SK-N-SH (cell line): ENCODE measurements at regions not wholly inside any gene's neighbourhood (a gene's known extent, or its start where the extent isn't known, plus 50 kb on each side); places are given as distances from the start of the nearest gene placed in this dataset.
A peak's percentile ranks its signal among the peaks of the same experiment; 100 is the strongest.

ENCODE experiments used
- CTCF ChIA-PET: fragments of 300-600, 350-600 bp; formaldehyde crosslinking; extraction: SDS; loops from one replicate; lab custom pipeline; 2021; lab: Yijun Ruan, JAX
- POLR2A ChIA-PET: fragments of 350-600 bp; sonication (Branson Sonifier 250); formaldehyde crosslinking; extraction: SDS; loops from one replicate; lab custom pipeline; 2020; ENCODE audit warnings: antibody characterized with exemption, inconsistent platforms; lab: Yijun Ruan, JAX
- DNase-seq: peaks from one replicate; pipeline ENCODE4 v3.0.0; 2012
- H2AFZ ChIP-seq: fragments of 200-600 bp; sonication (generic); 2 replicates; pipeline ENCODE4 v1.8.1; 2016; ENCODE audit warnings: antibody characterized with exemption, mild to moderate bottlenecking, low read depth
- H3F3A ChIP-seq: fragments of 200-600 bp; sonication (generic); replicated peaks from 2 replicates; pipeline ENCODE3; 2016; ENCODE audit warnings: antibody characterized with exemption, mild to moderate bottlenecking; ENCODE audit not compliant: insufficient read depth
- H3K27ac ChIP-seq, 2 experiments: fragments of 200-500 bp in 1 of 2; fragments of 200-600 bp in 1 of 2; sonication (Bioruptor generic) in 1 of 2; sonication (generic), shearing (Covaris generic) in 1 of 2; 2 replicates each; pipeline versions ENCODE4 v1.5.1 to v1.6.1; 2014 to 2016; ENCODE audit warnings: low read depth in 2 of 2, inconsistent platforms in 1 of 2, low read length in 1 of 2, mild to moderate bottlenecking in 1 of 2, mixed read lengths in 1 of 2
- H3K27me3 ChIP-seq: fragments of 200-600 bp; sonication (generic), shearing (Covaris generic); 2 replicates; pipeline ENCODE4 v1.6.1; 2016; ENCODE audit warnings: mixed run types; ENCODE audit not compliant: insufficient read depth
- H3K36me3 ChIP-seq, 2 experiments: fragments of 200-500 bp in 1 of 2; fragments of 200-600 bp in 1 of 2; sonication (Bioruptor generic) in 1 of 2; sonication (generic) in 1 of 2; replicated peaks in 1 of 2; 2 replicates each; pipeline versions ENCODE3 to v1.5.1; 2014 to 2016; ENCODE audit warnings: low read length in 1 of 2, mild to moderate bottlenecking in 1 of 2; ENCODE audit not compliant: insufficient read depth in 2 of 2, control insufficient read depth in 1 of 2
- H3K4me1 ChIP-seq, 2 experiments: fragments of 200-500 bp in 1 of 2; fragments of 200-600 bp in 1 of 2; sonication (Bioruptor generic) in 1 of 2; sonication (generic), shearing (Covaris generic) in 1 of 2; 2 replicates each; pipeline versions ENCODE4 v1.5.1 to v1.6.1; 2014 to 2016; ENCODE audit warnings: low read depth in 1 of 2, low read length in 1 of 2, mixed run types in 1 of 2; ENCODE audit not compliant: insufficient read depth in 2 of 2, control insufficient read depth in 1 of 2
- H3K4me2 ChIP-seq: fragments of 200-600 bp; sonication (generic), shearing (Covaris generic); 2 replicates; pipeline ENCODE4 v1.6.1; 2017; ENCODE audit warnings: mixed run types
- H3K4me3 ChIP-seq, 2 experiments: fragments of 200-500 bp in 1 of 2; fragments of 200-600 bp in 1 of 2; sonication (Bioruptor generic) in 1 of 2; sonication (generic), shearing (Covaris generic) in 1 of 2; 2 replicates each; pipeline versions ENCODE4 v1.5.1 to v1.8.1; 2014 to 2016; ENCODE audit warnings: low read depth in 2 of 2, inconsistent platforms in 1 of 2, low read length in 1 of 2, mild to moderate bottlenecking in 1 of 2, mixed read lengths in 1 of 2, moderate library complexity in 1 of 2
- H3K79me2 ChIP-seq: fragments of 200-600 bp; sonication (generic); 2 replicates; pipeline ENCODE4 v1.8.1; 2017; ENCODE audit warnings: mild to moderate bottlenecking; ENCODE audit not compliant: insufficient read depth
- H3K9ac ChIP-seq: fragments of 200-600 bp; sonication (generic); 2 replicates; pipeline ENCODE4 v1.6.1; 2017; ENCODE audit warnings: mixed run types
- H3K9me2 ChIP-seq: fragments of 200-600 bp; sonication (generic); 2 replicates; pipeline ENCODE4 v1.6.1; 2017; ENCODE audit warnings: mixed run types
- H3K9me3 ChIP-seq: fragments of 200-600 bp; sonication (generic); 2 replicates; pipeline ENCODE4 v1.6.1; 2017; ENCODE audit warnings: mixed run types, mild to moderate bottlenecking, moderate library complexity
- H4K20me1 ChIP-seq: fragments of 200-600 bp; sonication (generic); 2 replicates; pipeline ENCODE4 v1.6.1; 2017; ENCODE audit warnings: mild to moderate bottlenecking, mixed run types; ENCODE audit not compliant: insufficient read depth
- CHD2 ChIP-seq: fragments of 150-350 bp; IDR thresholded peaks from 2 replicates; pipeline ENCODE4 v1.6.1; 2018; ENCODE audit warnings: low read length; ENCODE audit not compliant: partially characterized antibody
- ELF1 ChIP-seq: IDR thresholded peaks from 2 replicates; pipeline ENCODE4 v1.4.0; 2012
- EZH2phosphoT487 ChIP-seq: fragments of 200-600 bp; sonication (generic); IDR thresholded peaks from 2 replicates; pipeline ENCODE4 v1.6.1; 2017; ENCODE audit warnings: low read depth, mixed run types, mild to moderate bottlenecking, antibody characterized with exemption, moderate library complexity, borderline replicate concordance
- FOSL2 ChIP-seq: IDR thresholded peaks from 2 replicates; pipeline ENCODE4 v1.4.0; 2012; ENCODE audit warnings: low read depth, mild to moderate bottlenecking, moderate library complexity, borderline replicate concordance
- FOXM1 ChIP-seq: IDR thresholded peaks from 2 replicates; pipeline ENCODE4 v1.4.0; 2012; ENCODE audit warnings: low read depth, mild to moderate bottlenecking
- GATA2 ChIP-seq: sonication (generic); formaldehyde crosslinking; IDR thresholded peaks from 2 replicates; pipeline ENCODE4 v1.5.0; 2020; ENCODE audit warnings: mild to moderate bottlenecking, missing genetic modification reagents
- JUND ChIP-seq: IDR thresholded peaks from 2 replicates; pipeline ENCODE4 v1.4.0; 2012
- MEF2A ChIP-seq: IDR thresholded peaks from 2 replicates; pipeline ENCODE4 v1.4.0; 2012; ENCODE audit warnings: low read depth, borderline replicate concordance
- NRF1 ChIP-seq: IDR thresholded peaks from 2 replicates; pipeline ENCODE4 v1.6.1; 2012; ENCODE audit warnings: low read depth, mild to moderate bottlenecking, low read length
- POLR2AphosphoS5 ChIP-seq: IDR thresholded peaks from 2 replicates; pipeline ENCODE4 v1.6.1; 2012; ENCODE audit warnings: low read depth, low read length
- RAD21 ChIP-seq: IDR thresholded peaks from 2 replicates; pipeline ENCODE4 v1.6.1; 2012; ENCODE audit warnings: mild to moderate bottlenecking, low read length
- RFX5 ChIP-seq: IDR thresholded peaks from 2 replicates; pipeline ENCODE4 v1.6.1; 2012; ENCODE audit warnings: mild to moderate bottlenecking, improper control_type of control experiment, low read length
- TCF12 ChIP-seq: IDR thresholded peaks from 2 replicates; pipeline ENCODE4 v1.4.0; 2012
- TEAD4 ChIP-seq: IDR thresholded peaks from 2 replicates; pipeline ENCODE4 v1.4.0; 2012; ENCODE audit warnings: mild to moderate bottlenecking, borderline replicate concordance; ENCODE audit not compliant: insufficient read depth
- USF1 ChIP-seq: IDR thresholded peaks from 2 replicates; pipeline ENCODE4 v1.4.0; 2012; ENCODE audit warnings: low read depth, borderline replicate concordance
- YY1 ChIP-seq: IDR thresholded peaks from 2 replicates; pipeline ENCODE4 v1.4.0; 2012; ENCODE audit warnings: low read depth, mild to moderate bottlenecking
- WGBS: methylation state at CpG from one replicate; pipeline ENCODE4 v1.1.6; 2017; ENCODE audit warnings: low lambda C conversion rate; 5-methylcytosine and 5-hydroxymethylcytosine counted together
- TF ChIP-seq, protein P1 (sequence below): fragments of 150-350 bp; IDR thresholded peaks from 2 replicates; pipeline ENCODE4 v1.6.1; 2017; ENCODE audit warnings: antibody characterized with exemption, low read length, low read depth, borderline replicate concordance
- TF ChIP-seq, protein P2 (sequence below): IDR thresholded peaks from 2 replicates; pipeline ENCODE4; 2012

- TF ChIP-seq NRF1: no peak
- no peak for TF ChIP-seq EZH2phosphoT487
- no peak for TF ChIP-seq YY1
- no peak for TF ChIP-seq JUND
- TF ChIP-seq MEF2A: no peak
- TF ChIP-seq TCF12: no peak
- no peak for TF ChIP-seq USF1
Measured at GRCh38 chr10:47133871-47134570, 166.0 kb upstream of the GDF10 start (continued).

DNA sequence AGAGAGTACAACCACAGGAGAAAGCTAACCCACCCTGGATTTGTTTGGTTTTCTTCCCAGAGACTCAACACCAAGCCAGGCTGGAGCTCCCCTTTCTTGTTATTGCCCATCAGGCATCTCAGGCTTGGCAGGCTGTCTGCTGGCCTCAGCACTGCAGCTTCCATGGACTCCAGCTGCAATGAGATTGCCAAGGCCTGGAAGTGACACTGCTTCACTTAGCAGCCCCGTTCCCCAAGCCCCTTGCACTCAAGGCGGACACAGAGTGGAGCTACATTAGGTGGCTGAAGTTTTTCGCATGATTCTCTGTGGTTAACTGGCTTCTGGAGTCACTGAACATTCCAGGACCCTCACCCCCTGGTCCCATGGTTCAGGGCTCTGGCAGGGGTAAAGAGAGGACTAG is 163.1 kb upstream of the GDF10 start:
- H3K79me2 ChIP-seq: no peaks in the 10 kb centered on the region
- peak overlapping the region; percentile 44; the same call in 1 of the 2 replicates for H3K9ac ChIP-seq
- H3K4me1 ChIP-seq: peaks cover 5 to 15% of the 10 kb centered on the region in 2 experiments; a peak in 2 of 4 replicates
- H3K9me2 ChIP-seq: no peaks in the 10 kb centered on the region
- H3K4me3 ChIP-seq: no peak overlapping the region
- H3K9me3 ChIP-seq: no peaks in the 10 kb centered on the region
- TF ChIP-seq POLR2AphosphoS5 (no peak), GATA2 (no peak), TCF12 (no peak), ELF1 (no peak), FOXM1 (no peak), RAD21 (no peak), TEAD4 (no peak), FOSL2 (no peak), CHD2 (no peak), RFX5 (no peak)
- TF ChIP-seq, protein P1, sequence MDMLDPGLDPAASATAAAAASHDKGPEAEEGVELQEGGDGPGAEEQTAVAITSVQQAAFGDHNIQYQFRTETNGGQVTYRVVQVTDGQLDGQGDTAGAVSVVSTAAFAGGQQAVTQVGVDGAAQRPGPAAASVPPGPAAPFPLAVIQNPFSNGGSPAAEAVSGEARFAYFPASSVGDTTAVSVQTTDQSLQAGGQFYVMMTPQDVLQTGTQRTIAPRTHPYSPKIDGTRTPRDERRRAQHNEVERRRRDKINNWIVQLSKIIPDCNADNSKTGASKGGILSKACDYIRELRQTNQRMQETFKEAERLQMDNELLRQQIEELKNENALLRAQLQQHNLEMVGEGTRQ: no peak
- TF ChIP-seq, protein P2, sequence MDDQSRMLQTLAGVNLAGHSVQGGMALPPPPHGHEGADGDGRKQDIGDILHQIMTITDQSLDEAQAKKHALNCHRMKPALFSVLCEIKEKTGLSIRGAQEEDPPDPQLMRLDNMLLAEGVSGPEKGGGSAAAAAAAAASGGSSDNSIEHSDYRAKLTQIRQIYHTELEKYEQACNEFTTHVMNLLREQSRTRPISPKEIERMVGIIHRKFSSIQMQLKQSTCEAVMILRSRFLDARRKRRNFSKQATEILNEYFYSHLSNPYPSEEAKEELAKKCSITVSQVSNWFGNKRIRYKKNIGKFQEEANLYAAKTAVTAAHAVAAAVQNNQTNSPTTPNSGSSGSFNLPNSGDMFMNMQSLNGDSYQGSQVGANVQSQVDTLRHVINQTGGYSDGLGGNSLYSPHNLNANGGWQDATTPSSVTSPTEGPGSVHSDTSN: no peak
- TF ChIP-seq, all 33 proteins: peak for 0
- WGBS: 36% methylated on average over 3 of the region's 3 CpGs
- DNase-seq: no peak
- CTCF ChIA-PET: interaction anchor here (1.8 kb wide), 1 partner anchor 11 kb away, joined by 5 read pairs; no protein-coding TSS in a partner anchor
- Histone ChIP-seq H3K36me3 (no peaks in the 10 kb centered on the region), H4K20me1 (no peaks in the 10 kb centered on the region), H3K27me3 (no peaks in the 10 kb centered on the region), H3F3A (no peaks in the 10 kb centered on the region), H3K27ac (peak overlapping the region in 1 of 2 experiments; percentile 75; a peak in 2 of 4 replicates), H3K4me2 (peak overlapping the region; percentile 62), H2AFZ (0 out of 2 replicates have a peak overlapping the region, but pooled peaks have one; percentile 48)
- POLR2A ChIA-PET: no interaction called here
